ENCODE measurements at regions not wholly inside any gene's neighbourhood (a gene's known extent, or its start where the extent isn't known, plus 50 kb on each side); places are given as distances from the start of the nearest gene placed in this dataset.
A peak's percentile ranks its signal among the peaks of the same experiment; 100 is the strongest.

- no peak for DNase-seq
- WGBS = 91% methylated on average over 6 of the region's 6 CpGs
- Histone ChIP-seq H3K4me1 (ENCODE audit: control insufficient read depth, insufficient read depth, low read length) (no peaks in the 10 kb centered on the region), H3K27me3 (ENCODE audit: control insufficient read depth, insufficient read depth) (no peaks in the 10 kb centered on the region), H3K27ac (ENCODE audit: low read length) (no peak overlapping the region), H3K9me3 (ENCODE audit: control insufficient read depth, low read length) (no peaks in the 10 kb centered on the region), H3K4me3 (ENCODE audit: low read length) (no peak overlapping the region)
- no peak for ATAC-seq
- intact Hi-C loops (cut with DNase I) = no loop called here
These were observed 635.9 kb downstream of the SLC4A3 start for GRCh38 chr2:220263300-220263699.

GRCh38 chr2:220269367-220269766 lies 641.9 kb downstream of the SLC4A3 start:
- no peak for ATAC-seq
- WGBS = 64% methylated on average over 4 of the region's 4 CpGs
- Histone ChIP-seq H3K4me1 (ENCODE audit: control insufficient read depth, insufficient read depth, low read length) (no peaks in the 10 kb centered on the region), H3K4me3 (ENCODE audit: low read length) (no peak overlapping the region), H3K27me3 (ENCODE audit: control insufficient read depth, insufficient read depth) (no peaks in the 10 kb centered on the region), H3K27ac (ENCODE audit: low read length) (no peak overlapping the region), H3K9me3 (ENCODE audit: control insufficient read depth, low read length) (no peaks in the 10 kb centered on the region)
- intact Hi-C loops (cut with DNase I) = no loop called here
- no peak for DNase-seq

- no peak for DNase-seq
- no peak for ATAC-seq
- no peak overlapping the region for H3K27ac ChIP-seq (ENCODE audit: low read length)
- H3K9me3 ChIP-seq (ENCODE audit: control insufficient read depth, low read length) = no peaks in the 10 kb centered on the region
- no peaks in the 10 kb centered on the region for H3K4me1 ChIP-seq (ENCODE audit: control insufficient read depth, insufficient read depth, low read length)
- WGBS = 41% methylated on average over 1 of the region's 1 CpG
- no peak overlapping the region for H3K4me3 ChIP-seq (ENCODE audit: low read length)
- intact Hi-C loops (cut with DNase I) = no loop called here
- no peaks in the 10 kb centered on the region for H3K27me3 ChIP-seq (ENCODE audit: control insufficient read depth, insufficient read depth)
These were observed 643.1 kb downstream of the SLC4A3 start for GRCh38 chr2:220270481-220271070.

GRCh38 chr2:220272656-220273055 lies 645.2 kb downstream of the SLC4A3 start:
- intact Hi-C loops (cut with DNase I) = no loop called here
- H3K4me1 ChIP-seq (ENCODE audit: control insufficient read depth, insufficient read depth, low read length) = no peaks in the 10 kb centered on the region
- H3K27ac ChIP-seq (ENCODE audit: low read length) = no peak overlapping the region
- H3K9me3 ChIP-seq (ENCODE audit: control insufficient read depth, low read length) = no peaks in the 10 kb centered on the region
- no peak overlapping the region for H3K4me3 ChIP-seq (ENCODE audit: low read length)
- ATAC-seq (no peak), DNase-seq (no peak)
- no peaks in the 10 kb centered on the region for H3K27me3 ChIP-seq (ENCODE audit: control insufficient read depth, insufficient read depth)

GRCh38 chr2:220273082-220273481 lies 645.7 kb downstream of the SLC4A3 start:
- H3K27ac ChIP-seq (ENCODE audit: low read length) = no peak overlapping the region
- no peaks in the 10 kb centered on the region for H3K9me3 ChIP-seq (ENCODE audit: control insufficient read depth, low read length)
- no peak for DNase-seq
- ATAC-seq = no peak
- 55% methylated on average over 2 of the region's 2 CpGs for WGBS
- no peaks in the 10 kb centered on the region for H3K27me3 ChIP-seq (ENCODE audit: control insufficient read depth, insufficient read depth)
- intact Hi-C loops (cut with DNase I) = no loop called here
- H3K4me1 ChIP-seq (ENCODE audit: control insufficient read depth, insufficient read depth, low read length) = no peaks in the 10 kb centered on the region
- H3K4me3 ChIP-seq (ENCODE audit: low read length) = no peak overlapping the region

GRCh38 chr2:220275454-220275853 lies 648.0 kb downstream of the SLC4A3 start:
- WGBS = 82% methylated on average over 3 of the region's 3 CpGs
- Histone ChIP-seq H3K9me3 (ENCODE audit: control insufficient read depth, low read length) (no peaks in the 10 kb centered on the region), H3K4me1 (ENCODE audit: control insufficient read depth, insufficient read depth, low read length) (no peaks in the 10 kb centered on the region), H3K27me3 (ENCODE audit: control insufficient read depth, insufficient read depth) (no peaks in the 10 kb centered on the region), H3K4me3 (ENCODE audit: low read length) (no peak overlapping the region), H3K27ac (ENCODE audit: low read length) (no peak overlapping the region)
- no peak for ATAC-seq
- intact Hi-C loops (cut with DNase I) = no loop called here
- DNase-seq = no peak

GRCh38 chr2:220276741-220277444 lies 649.5 kb downstream of the SLC4A3 start:
- Histone ChIP-seq H3K9me3 (ENCODE audit: control insufficient read depth, low read length) (no peaks in the 10 kb centered on the region), H3K4me3 (ENCODE audit: low read length) (no peak overlapping the region), H3K27me3 (ENCODE audit: control insufficient read depth, insufficient read depth) (no peaks in the 10 kb centered on the region), H3K4me1 (ENCODE audit: control insufficient read depth, insufficient read depth, low read length) (no peaks in the 10 kb centered on the region), H3K27ac (ENCODE audit: low read length) (no peak overlapping the region)
- ATAC-seq (peak; percentile 62 to 73), DNase-seq (no peak)
- intact Hi-C loops (cut with DNase I) = no loop called here
- WGBS = 75% methylated on average over 2 of the region's 2 CpGs

GRCh38 chr2:220277445-220277975 lies 650.1 kb downstream of the SLC4A3 start:
- Histone ChIP-seq H3K27ac (ENCODE audit: low read length) (no peak overlapping the region), H3K4me3 (ENCODE audit: low read length) (no peak overlapping the region), H3K9me3 (ENCODE audit: control insufficient read depth, low read length) (no peaks in the 10 kb centered on the region), H3K27me3 (ENCODE audit: control insufficient read depth, insufficient read depth) (no peaks in the 10 kb centered on the region), H3K4me1 (ENCODE audit: control insufficient read depth, insufficient read depth, low read length) (no peaks in the 10 kb centered on the region)
- peak; percentile 74 to 80 for ATAC-seq
- intact Hi-C loops (cut with DNase I) = no loop called here
- peak; percentile 66 to 82 (median 75) for DNase-seq
- 57% methylated on average over 3 of the region's 3 CpGs for WGBS

- Histone ChIP-seq H3K27ac (ENCODE audit: low read length) (no peak overlapping the region), H3K9me3 (ENCODE audit: control insufficient read depth, low read length) (no peaks in the 10 kb centered on the region), H3K27me3 (ENCODE audit: control insufficient read depth, insufficient read depth) (no peaks in the 10 kb centered on the region), H3K4me3 (ENCODE audit: low read length) (no peak overlapping the region), H3K4me1 (ENCODE audit: control insufficient read depth, insufficient read depth, low read length) (no peaks in the 10 kb centered on the region)
- intact Hi-C loops (cut with DNase I) = no loop called here
- WGBS = 48% methylated on average over 2 of the region's 2 CpGs
- no peak for DNase-seq
- ATAC-seq = no peak
These were observed 650.6 kb downstream of the SLC4A3 start for GRCh38 chr2:220278022-220278421.

GRCh38 chr2:220279372-220279771 lies 651.9 kb downstream of the SLC4A3 start:
- ATAC-seq = no peak
- Histone ChIP-seq H3K4me1 (ENCODE audit: control insufficient read depth, insufficient read depth, low read length) (no peaks in the 10 kb centered on the region), H3K27ac (ENCODE audit: low read length) (no peak overlapping the region), H3K27me3 (ENCODE audit: control insufficient read depth, insufficient read depth) (no peaks in the 10 kb centered on the region), H3K4me3 (ENCODE audit: low read length) (no peak overlapping the region), H3K9me3 (ENCODE audit: control insufficient read depth, low read length) (no peaks in the 10 kb centered on the region)
- DNase-seq = no peak
- intact Hi-C loops (cut with DNase I) = no loop called here
- WGBS = 72% methylated on average over 2 of the region's 2 CpGs

GRCh38 chr2:220279840-220280239 lies 652.4 kb downstream of the SLC4A3 start:
- no peak overlapping the region for H3K27ac ChIP-seq (ENCODE audit: low read length)
- no peak overlapping the region for H3K4me3 ChIP-seq (ENCODE audit: low read length)
- H3K27me3 ChIP-seq (ENCODE audit: control insufficient read depth, insufficient read depth) = no peaks in the 10 kb centered on the region
- ATAC-seq (no peak), DNase-seq (no peak)
- no peaks in the 10 kb centered on the region for H3K9me3 ChIP-seq (ENCODE audit: control insufficient read depth, low read length)
- H3K4me1 ChIP-seq (ENCODE audit: control insufficient read depth, insufficient read depth, low read length) = no peaks in the 10 kb centered on the region
- intact Hi-C loops (cut with DNase I) = no loop called here
